ENCODE measurements at regions not wholly inside any gene's neighbourhood (a gene's known extent, or its start where the extent isn't known, plus 50 kb on each side); places are given as distances from the start of the nearest gene placed in this dataset.

DNA sequence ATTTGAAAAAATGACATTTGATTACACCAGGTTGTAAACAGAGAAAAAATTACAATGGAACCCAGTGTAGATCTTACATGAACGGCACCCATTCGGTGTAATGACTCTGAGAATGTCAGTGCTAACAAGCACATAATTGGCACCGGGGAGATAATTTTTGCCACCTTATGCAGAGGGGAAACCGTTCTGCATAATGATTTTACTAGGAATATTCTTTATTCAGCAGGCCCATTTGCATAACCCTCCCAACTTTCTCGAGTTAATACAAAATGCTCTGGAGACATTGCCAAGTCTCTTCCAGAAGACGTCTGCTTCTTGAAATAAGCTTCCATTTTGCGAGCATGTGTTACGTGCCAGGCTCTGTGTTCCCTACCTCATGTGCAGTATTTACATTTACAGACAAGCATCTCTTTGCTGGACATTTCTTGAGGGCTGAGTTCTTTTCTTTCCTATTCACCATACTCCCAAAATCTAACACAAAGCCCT, 275.8 kb downstream of the MIAT start:
- H3K79me2 ChIP-seq (ENCODE audit: control insufficient read depth, insufficient read depth, low read length): no peaks in the 10 kb centered on the region
- H3K27me3 Mint-ChIP-seq: peaks cover 7% of the 10 kb centered on the region
- TF ChIP-seq CTCF (IDR thresholded peaks at IDR 0.05) (no peak), EZH2 (IDR thresholded peaks at IDR 0.05; ENCODE audit: borderline replicate concordance, insufficient read depth, low read depth, low read length, poor library complexity, severe bottlenecking) (no peak)
- POLR2A ChIA-PET: no interaction called here
- H3K4me3 Mint-ChIP-seq: no peak overlapping the region
- intact Hi-C loops (cut with micrococcal nuclease): no loop called here
- H3K4me1 Mint-ChIP-seq: no peaks in the 10 kb centered on the region
- H2AFZ ChIP-seq (ENCODE audit: insufficient read depth, low read depth, low read length, poor library complexity, severe bottlenecking): no peak overlapping the region
- no peak overlapping the region for H3K4me3 ChIP-seq (ENCODE audit: control extremely low read depth in 1 of 5, extremely low read depth in 1 of 5, insufficient read depth in 1 of 5, low read depth in 2 of 5, low read length in 4 of 5)
- peaks cover 0 to 9% (median 0%) of the 10 kb centered on the region in 3 donors for H3K9me3 ChIP-seq (ENCODE audit: control extremely low read depth in 1 of 3, control insufficient read depth in 2 of 3, insufficient read depth in 1 of 3, low read length in 2 of 3)
- H3K27ac Mint-ChIP-seq: no peak overlapping the region
- H3K9me3 Mint-ChIP-seq (ENCODE audit: insufficient read depth): peaks cover 2% of the 10 kb centered on the region
- no peak overlapping the region for H3K27ac ChIP-seq (ENCODE audit: low read length in 2 of 2)
- H3K4me1 ChIP-seq (ENCODE audit: control insufficient read depth in 2 of 2, insufficient read depth in 2 of 2, low read length in 2 of 2): no peaks in the 10 kb centered on the region
- no peaks in the 10 kb centered on the region for H4K20me1 ChIP-seq (ENCODE audit: control insufficient read depth, insufficient read depth, low read length, poor library complexity, severe bottlenecking)
- CTCF ChIA-PET: no interaction called here
- H3K27me3 ChIP-seq (replicated peaks in 1 of 4; ENCODE audit: control extremely low read depth in 1 of 4, control insufficient read depth in 3 of 4, insufficient read depth in 4 of 4, low read length in 3 of 4): no peaks in the 10 kb centered on the region
- no peak overlapping the region for H3K9ac ChIP-seq (ENCODE audit: low read length)
- H3K4me2 ChIP-seq (replicated peaks; ENCODE audit: low read depth, low read length, poor library complexity, severe bottlenecking): no peak overlapping the region
- ATAC-seq (ENCODE audit: low read depth): no peak
- no peaks in the 10 kb centered on the region for H3K36me3 ChIP-seq (replicated peaks in 1 of 2; ENCODE audit: control extremely low read depth in 1 of 2, control insufficient read depth in 1 of 2, extremely low read depth in 1 of 2, insufficient read depth in 2 of 2, low read length in 1 of 2)
- no peak for DNase-seq
- 82% methylated on average over 8 of the region's 8 CpGs for WGBS (ENCODE audit: insufficient coverage)

GRCh38 chr22:26937213-26937612, 279.8 kb downstream of the MIAT start:
- WGBS (ENCODE audit: insufficient coverage): no CpG with 5 or more reads among the region's 5 CpGs
- intact Hi-C loops (cut with micrococcal nuclease): no loop called here
- ATAC-seq (ENCODE audit: low read depth): no peak
- Histone ChIP-seq H3K79me2 (ENCODE audit: control insufficient read depth, insufficient read depth, low read length) (no peaks in the 10 kb centered on the region), H3K27me3 (replicated peaks in 1 of 4; ENCODE audit: control extremely low read depth in 1 of 4, control insufficient read depth in 3 of 4, insufficient read depth in 4 of 4, low read length in 3 of 4) (no peaks in the 10 kb centered on the region), H4K20me1 (ENCODE audit: control insufficient read depth, insufficient read depth, low read length, poor library complexity, severe bottlenecking) (no peaks in the 10 kb centered on the region), H3K36me3 (replicated peaks in 1 of 2; ENCODE audit: control extremely low read depth in 1 of 2, control insufficient read depth in 1 of 2, extremely low read depth in 1 of 2, insufficient read depth in 2 of 2, low read length in 1 of 2) (no peaks in the 10 kb centered on the region), H3K27ac (ENCODE audit: low read length in 2 of 2) (no peak overlapping the region), H2AFZ (ENCODE audit: insufficient read depth, low read depth, low read length, poor library complexity, severe bottlenecking) (no peak overlapping the region), H3K9me3 (ENCODE audit: control extremely low read depth in 1 of 3, control insufficient read depth in 2 of 3, insufficient read depth in 1 of 3, low read length in 2 of 3) (peaks cover 0 to 10% (median 0%) of the 10 kb centered on the region in 3 donors), H3K4me3 (ENCODE audit: control extremely low read depth in 1 of 5, extremely low read depth in 1 of 5, insufficient read depth in 1 of 5, low read depth in 2 of 5, low read length in 4 of 5) (no peak overlapping the region), H3K9ac (ENCODE audit: low read length) (no peak overlapping the region), H3K4me1 (ENCODE audit: control insufficient read depth in 2 of 2, insufficient read depth in 2 of 2, low read length in 2 of 2) (no peaks in the 10 kb centered on the region), H3K4me2 (replicated peaks; ENCODE audit: low read depth, low read length, poor library complexity, severe bottlenecking) (no peak overlapping the region)
- no peak for DNase-seq
- Mint-ChIP-seq H3K27ac (no peak overlapping the region), H3K4me1 (no peaks in the 10 kb centered on the region), H3K9me3 (ENCODE audit: insufficient read depth) (peaks cover 2% of the 10 kb centered on the region), H3K27me3 (peaks cover 15% of the 10 kb centered on the region), H3K4me3 (no peak overlapping the region)
- CTCF ChIA-PET: no interaction called here
- POLR2A ChIA-PET: no interaction called here
- no peak for TF ChIP-seq CTCF (IDR thresholded peaks at IDR 0.05)
